ENCODE measurements at regions not wholly inside any gene's neighbourhood (a gene's known extent, or its start where the extent isn't known, plus 50 kb on each side); places are given as distances from the start of the nearest gene placed in this dataset.
"Not testable (repeated sequence)": the region's sequence is repeated elsewhere in the genome, so short reads cannot be mapped to it uniquely, and the experiment has no call there.

DNA sequence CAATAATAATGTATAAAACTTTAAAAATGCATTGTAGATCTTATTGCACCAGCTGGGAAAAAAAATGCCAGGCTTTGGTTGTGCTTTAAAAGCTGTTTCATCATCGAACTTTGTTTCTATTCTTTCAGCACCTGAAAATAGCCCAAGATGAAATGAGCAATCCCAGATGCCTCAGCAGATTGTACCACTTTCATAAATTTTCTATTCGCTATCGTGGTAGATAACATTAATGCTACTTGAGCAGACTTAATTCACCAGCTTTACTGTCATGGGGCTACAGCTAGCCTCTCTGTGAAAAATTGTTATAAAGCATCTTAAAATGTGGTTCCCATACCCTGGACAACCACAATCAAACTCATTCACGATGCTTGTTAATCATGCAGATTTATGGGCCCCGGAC lies 599.6 kb upstream of the HS3ST1 start:
- no peaks in the 10 kb centered on the region for H3K4me1 ChIP-seq
- DNase-seq, result no peak
- TF ChIP-seq CTCF (IDR thresholded peaks at IDR 0.05 in 8 of 11, conservative IDR thresholded peaks at IDR 0.05 in 3 of 11) (no peak), POLR2AphosphoS5 (IDR thresholded peaks at IDR 0.05) (no peak), POLR2A (IDR thresholded peaks at IDR 0.05) (no peak)
- H3K9me3 ChIP-seq, result peaks cover 0 to 4% (median 0%) of the 10 kb centered on the region in 8 donors
- WGBS, 5 donors, result 83 to 92% (median 91%) methylated on average over 5 of the region's 5 CpGs
- H3K27ac ChIP-seq, result no peak overlapping the region
- H3K36me3 ChIP-seq, result no peaks in the 10 kb centered on the region
- no peaks in the 10 kb centered on the region for H3K27me3 ChIP-seq (replicated peaks in 1 of 7)
- intact Hi-C loops (cut with DNase I; ENCODE audit: low total_unique reads), result no loop called here
- H3K4me3 ChIP-seq, result no peak overlapping the region

DNA sequence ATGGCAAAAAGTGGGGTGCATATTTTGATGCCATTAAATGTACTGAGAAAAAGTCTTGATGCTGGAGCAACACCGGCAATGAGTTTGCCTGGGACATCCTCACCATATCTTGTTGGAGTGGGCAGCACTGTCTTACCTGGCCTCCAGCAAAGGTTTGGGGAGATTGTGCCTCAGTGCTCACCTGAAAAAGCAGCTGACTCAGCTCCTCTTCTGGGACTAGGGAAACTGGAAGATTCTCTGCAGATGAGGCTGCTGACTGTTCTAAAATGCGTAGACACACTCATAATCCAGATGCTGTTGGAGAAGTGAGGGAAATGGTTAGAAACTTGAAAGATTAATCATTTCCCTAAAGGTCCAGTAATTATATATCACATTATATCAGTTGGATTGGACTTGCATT lies 593.7 kb upstream of the HS3ST1 start:
- Histone ChIP-seq H3K27ac (no peak overlapping the region), H3K36me3 (no peaks in the 10 kb centered on the region), H3K9me3 (peaks cover 0 to 24% (median 10%) of the 10 kb centered on the region in 8 donors), H3K27me3 (replicated peaks in 1 of 7) (no peaks in the 10 kb centered on the region), H3K4me3 (no peak overlapping the region), H3K4me1 (no peaks in the 10 kb centered on the region)
- WGBS, 5 donors, result 82 to 100% (median 88%) methylated on average over 2 of the region's 2 CpGs
- TF ChIP-seq POLR2A (IDR thresholded peaks at IDR 0.05), result no peak
- TF ChIP-seq POLR2AphosphoS5 (IDR thresholded peaks at IDR 0.05), result no peak
- TF ChIP-seq CTCF (IDR thresholded peaks at IDR 0.05 in 8 of 11, conservative IDR thresholded peaks at IDR 0.05 in 3 of 11), result no peak
- intact Hi-C loops (cut with DNase I; ENCODE audit: low total_unique reads), result no loop called here
- no peak for DNase-seq

DNA sequence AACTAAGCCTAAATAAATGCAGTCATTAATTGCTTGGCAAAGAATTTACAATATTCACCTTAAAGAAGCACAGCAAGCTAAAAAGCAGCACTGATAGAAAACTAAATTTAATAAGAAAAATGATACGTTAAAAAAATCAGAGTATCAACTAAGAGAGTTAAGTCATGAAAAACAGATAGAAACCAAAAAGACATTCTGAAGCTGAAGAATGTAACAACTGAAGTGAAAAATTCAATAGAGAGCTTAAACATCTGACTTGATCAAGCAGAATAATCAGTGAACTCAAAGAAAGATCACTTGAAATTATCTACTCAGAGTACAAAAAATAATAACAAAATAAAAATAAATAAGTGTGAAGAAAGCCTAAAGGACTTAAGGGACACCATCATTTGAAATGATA lies 588.0 kb upstream of the HS3ST1 start:
- Histone ChIP-seq H3K4me1 (no peaks in the 10 kb centered on the region), H3K27ac (no peak overlapping the region), H3K27me3 (replicated peaks in 1 of 7) (no peaks in the 10 kb centered on the region), H3K4me3 (no peak overlapping the region), H3K36me3 (no peaks in the 10 kb centered on the region), H3K9me3 (peaks cover 0 to 48% (median 29%) of the 10 kb centered on the region in 8 donors)
- TF ChIP-seq POLR2A (IDR thresholded peaks at IDR 0.05) (no peak), CTCF (IDR thresholded peaks at IDR 0.05 in 8 of 11, conservative IDR thresholded peaks at IDR 0.05 in 3 of 11) (no peak), POLR2AphosphoS5 (IDR thresholded peaks at IDR 0.05) (no peak)
- WGBS, 5 donors, result 91 to 95% (median 93%) methylated on average over 1 of the region's 1 CpG
- intact Hi-C loops (cut with DNase I; ENCODE audit: low total_unique reads), result no loop called here
- DNase-seq, result no peak

DNA sequence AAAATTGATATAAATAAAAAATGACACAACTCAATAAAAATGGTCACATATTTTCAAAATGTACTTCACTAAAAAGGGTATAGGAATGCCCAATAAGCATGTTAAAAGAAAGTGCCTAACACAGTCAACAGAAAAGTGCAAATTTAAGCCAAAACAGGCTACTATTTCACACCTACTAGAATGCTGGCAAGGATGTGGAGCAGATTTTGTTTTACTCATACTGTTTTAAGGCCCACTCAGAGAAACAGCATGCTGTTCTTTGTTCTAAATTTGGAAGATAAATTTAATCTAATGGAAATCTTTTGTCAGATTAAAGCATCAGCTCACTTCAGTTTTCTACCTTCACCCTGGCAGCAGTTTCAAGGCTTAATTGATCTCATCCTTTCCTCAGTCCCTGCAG lies 576.8 kb upstream of the HS3ST1 start:
- no peak for TF ChIP-seq CTCF (IDR thresholded peaks at IDR 0.05 in 8 of 11, conservative IDR thresholded peaks at IDR 0.05 in 3 of 11)
- no peak for TF ChIP-seq POLR2AphosphoS5 (IDR thresholded peaks at IDR 0.05)
- TF ChIP-seq POLR2A (IDR thresholded peaks at IDR 0.05), result no peak
- H3K4me3 ChIP-seq, result no peak overlapping the region
- peaks cover 0 to 8% (median 0%) of the 10 kb centered on the region in 8 donors for H3K9me3 ChIP-seq
- intact Hi-C loops (cut with DNase I; ENCODE audit: low total_unique reads), result no loop called here
- no peaks in the 10 kb centered on the region for H3K27me3 ChIP-seq (replicated peaks in 1 of 7)
- H3K4me1 ChIP-seq, result no peaks in the 10 kb centered on the region
- H3K27ac ChIP-seq, result no peak overlapping the region
- no peak for DNase-seq
- H3K36me3 ChIP-seq, result no peaks in the 10 kb centered on the region

DNA sequence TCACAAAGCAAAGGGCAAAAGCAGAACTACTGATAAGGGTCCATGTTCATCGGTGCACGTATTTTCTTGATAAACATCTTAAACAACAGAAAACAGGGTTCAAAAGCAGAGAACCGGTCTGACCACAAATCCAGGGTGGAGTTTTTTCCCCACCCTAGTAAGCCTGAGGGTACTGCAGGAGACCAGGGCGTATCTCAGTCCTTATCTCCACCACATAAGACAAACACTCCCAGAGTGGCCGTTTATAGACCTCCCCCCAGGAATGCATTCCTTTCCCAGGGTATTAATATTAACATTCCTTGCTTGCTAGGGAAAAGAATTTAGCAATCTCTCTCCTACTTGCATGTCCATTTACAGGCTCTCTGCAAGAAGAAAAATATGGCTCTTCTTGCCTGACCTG lies 567.9 kb upstream of the HS3ST1 start:
- intact Hi-C loops (cut with DNase I; ENCODE audit: low total_unique reads); H3K27ac ChIP-seq; H3K4me1 ChIP-seq; H3K4me3 ChIP-seq; DNase-seq; H3K27me3 ChIP-seq (replicated peaks in 1 of 7); H3K36me3 ChIP-seq: not testable (repeated sequence)
- WGBS, 5 donors, result 87 to 94% (median 90%) methylated on average over 5 of the region's 5 CpGs
- peaks cover 2 to 64% (median 44%) of the 10 kb centered on the region in 8 donors for H3K9me3 ChIP-seq
